HepG2 (cell line): ENCODE measurements at regions not wholly inside any gene's neighbourhood (a gene's known extent, or its start where the extent isn't known, plus 50 kb on each side); places are given as distances from the start of the nearest gene placed in this dataset.
A peak's percentile ranks its signal among the peaks of the same experiment; 100 is the strongest.

ENCODE experiments used
- ATAC-seq: fragments of 200-7000 bp; cut with Tn5 transposase; 3 replicates; pipeline ENCODE4 v1.9.1; 2020; ENCODE audit warnings: mild to moderate bottlenecking, moderate library complexity
- BruUV-seq: library from RNA; stranded (reverse); fragments of 400-500 nt; replicated peaks from 2 replicates; lab custom pipeline; 2021; lab: Mats Ljungman, UMichigan
- CTCF ChIA-PET: fragments of 300-600 bp; formaldehyde crosslinking; extraction: SDS; loops from one replicate; lab custom pipeline; 2021; ENCODE audit warnings: low total read pairs, inconsistent platforms, low intra/inter-chr PET ratio; lab: Yijun Ruan, JAX
- POLR2A ChIA-PET: fragments of 350-600 bp; sonication (Branson Sonifier 250); formaldehyde crosslinking; loops from one replicate; lab custom pipeline; 2020; ENCODE audit warnings: antibody characterized with exemption, inconsistent platforms; lab: Yijun Ruan, JAX
- DNase-seq: peaks from one replicate; pipeline ENCODE4 v3.0.0-alpha.2; 2015; ENCODE audit warnings: low spot score
- FAIRE-seq: peaks from 3 replicates; lab custom pipeline; 2011; peaks lifted over from hg19 to GRCh38; lab: Jason Lieb, UNC
- H2AFZ ChIP-seq: one replicate; pipeline ENCODE4 v1.6.1; 2011; ENCODE audit warnings: low read length, inconsistent platforms
- H3K27ac ChIP-seq: fragments of 300-600 bp; 3 replicates; pipeline ENCODE4 v1.8.0; 2011; ENCODE audit warnings: mixed run types, mild to moderate bottlenecking, mixed read lengths, low read length, inconsistent platforms; ENCODE audit not compliant: insufficient read depth; ENCODE audit errors: extremely low read length
- H3K27me3 ChIP-seq, 2 experiments: fragments of 200-600 bp in 1 of 2; 2 replicates in 1 of 2; 3 replicates in 1 of 2; pipeline versions ENCODE4 v1.6.0 to v1.8.0; 2011; ENCODE audit warnings: low read length in 2 of 2, mild to moderate bottlenecking in 2 of 2, moderate library complexity in 2 of 2, inconsistent platforms in 1 of 2; ENCODE audit not compliant: insufficient read depth in 2 of 2, control insufficient read depth in 1 of 2
- H3K36me3 ChIP-seq, 2 experiments: fragments of 200-600 bp in 1 of 2; replicated peaks in 1 of 2; 2 replicates in 1 of 2; 3 replicates in 1 of 2; pipeline versions ENCODE4 v1.5.1 to v1.8.0; 2011; ENCODE audit warnings: low read length in 2 of 2, inconsistent platforms in 1 of 2; ENCODE audit not compliant: insufficient read depth in 2 of 2, control insufficient read depth in 1 of 2
- H3K4me1 ChIP-seq: 2 replicates; pipeline ENCODE4 v1.5.1; 2012; ENCODE audit warnings: low read length, inconsistent platforms; ENCODE audit not compliant: insufficient read depth
- H3K4me2 ChIP-seq: 2 replicates; pipeline ENCODE4 v1.6.0; 2011; ENCODE audit warnings: low read depth, low read length, inconsistent platforms
- H3K4me3 ChIP-seq, 3 experiments: fragments of 200-600 bp in 1 of 3; sonication (generic), shearing (Covaris generic) in 1 of 3; replicated peaks in 1 of 3; 2 replicates each; pipeline ENCODE4 v1.5.1; 2011 to 2016; ENCODE audit warnings: low read length in 3 of 3, inconsistent platforms in 2 of 3, low read depth in 2 of 3, mild to moderate bottlenecking in 2 of 3, control low read depth in 1 of 3, mixed read lengths in 1 of 3; ENCODE audit not compliant: insufficient read depth in 1 of 3
- H3K79me2 ChIP-seq: one replicate; pipeline ENCODE4 v1.6.1; 2011; ENCODE audit warnings: low read length, inconsistent platforms; ENCODE audit not compliant: insufficient read depth
- H3K9ac ChIP-seq: 2 replicates; pipeline ENCODE4 v1.6.0; 2011; ENCODE audit warnings: mild to moderate bottlenecking, low read depth, low read length, inconsistent platforms; ENCODE audit not compliant: insufficient read depth
- H3K9me3 ChIP-seq: 2 replicates; pipeline ENCODE4 v1.5.1; 2012; ENCODE audit warnings: mild to moderate bottlenecking, low read length
- H4K20me1 ChIP-seq: 2 replicates; pipeline ENCODE4 v1.6.0; 2011; ENCODE audit warnings: inconsistent platforms, mild to moderate bottlenecking, low read length, moderate library complexity; ENCODE audit not compliant: insufficient read depth
- DNMT1 ChIP-seq: sonication (generic); formaldehyde crosslinking; IDR thresholded peaks from 2 replicates; pipeline ENCODE4 v1.5.1; 2020; ENCODE audit warnings: mild to moderate bottlenecking, missing genetic modification reagents
- FOXK1 ChIP-seq: sonication (generic); formaldehyde crosslinking; IDR thresholded peaks from 2 replicates; pipeline ENCODE4 v1.4.0; 2020; ENCODE audit warnings: low read depth, missing genetic modification reagents, borderline replicate concordance
- HNRNPLL ChIP-seq: fragments of 200-400 bp; formaldehyde crosslinking; IDR thresholded peaks from 2 replicates; pipeline ENCODE4 v1.6.1; 2017; ENCODE audit warnings: mild to moderate bottlenecking, low read depth, low read length; ENCODE audit not compliant: poor library complexity, severe bottlenecking
- NFYC ChIP-seq: IDR thresholded peaks from 2 replicates; pipeline ENCODE4 v1.6.1; 2016; ENCODE audit warnings: missing genetic modification reagents, missing compliant biosample characterization
- NR1H2 ChIP-seq: sonication (generic); formaldehyde crosslinking; IDR thresholded peaks from 2 replicates; pipeline ENCODE4 v1.8.1; 2022; ENCODE audit warnings: low read depth, missing genetic modification reagents, borderline replicate concordance
- NR2F1 ChIP-seq, 2 experiments: fragments of 450-650 bp in 1 of 2; formaldehyde crosslinking in 1 of 2; IDR thresholded peaks; 2 replicates each; pipeline versions ENCODE4 v1.5.0 to v1.6.1; 2016 to 2020; ENCODE audit warnings: mild to moderate bottlenecking in 1 of 2, missing compliant biosample characterization in 1 of 2, missing genetic modification reagents in 1 of 2, moderate library complexity in 1 of 2
- RAD51 ChIP-seq: fragments of 450-650 bp; IDR thresholded peaks from 2 replicates; pipeline ENCODE4 v1.6.1; 2016; ENCODE audit warnings: borderline replicate concordance
- SNRNP70 ChIP-seq: fragments of 200-400 bp; formaldehyde crosslinking; IDR thresholded peaks from 2 replicates; pipeline ENCODE4 v1.6.1; 2017; ENCODE audit warnings: mild to moderate bottlenecking, low read depth, low read length, moderate library complexity
- WGBS: methylation state at CpG from one replicate; pipeline ENCODE4 v1.1.6; 2017; ENCODE audit warnings: low lambda C conversion rate; 5-methylcytosine and 5-hydroxymethylcytosine counted together
- in situ Hi-C: cut with HindIII; loops from 2 replicates; pipeline ENCODE4 v1.10.0; 2017; ENCODE audit warnings: low pct_unique_long_range_greater_than_20kb; ENCODE audit not compliant: extremely low pct_ligation_motif_present
- intact Hi-C: fragments of 100-400 bp; cut with micrococcal nuclease; formaldehyde crosslinking; loops from one replicate; pipeline ENCODE4 v1.10.0; 2022; ENCODE audit not compliant: unreplicated experiment
- TF ChIP-seq, protein P1 (sequence below): IDR thresholded peaks from 2 replicates; pipeline ENCODE4 v1.6.1; 2018; ENCODE audit warnings: missing genetic modification reagents, mild to moderate bottlenecking, missing compliant biosample characterization
- TF ChIP-seq, protein P2 (sequence below), 2 experiments: sonication (generic) in 1 of 2; formaldehyde crosslinking in 1 of 2; IDR thresholded peaks; 2 replicates each; pipeline versions ENCODE4 v1.5.1 to v1.6.1; 2011 to 2020; ENCODE audit warnings: borderline replicate concordance in 1 of 2, low read depth in 1 of 2, low read length in 1 of 2, mild to moderate bottlenecking in 1 of 2, missing genetic modification reagents in 1 of 2, moderate library complexity in 1 of 2
- TF ChIP-seq, protein P3 (sequence below): sonication (generic); formaldehyde crosslinking; IDR thresholded peaks from 2 replicates; pipeline ENCODE4 v1.8.1; 2023; ENCODE audit warnings: mild to moderate bottlenecking, missing genetic modification reagents, borderline replicate concordance

DNA sequence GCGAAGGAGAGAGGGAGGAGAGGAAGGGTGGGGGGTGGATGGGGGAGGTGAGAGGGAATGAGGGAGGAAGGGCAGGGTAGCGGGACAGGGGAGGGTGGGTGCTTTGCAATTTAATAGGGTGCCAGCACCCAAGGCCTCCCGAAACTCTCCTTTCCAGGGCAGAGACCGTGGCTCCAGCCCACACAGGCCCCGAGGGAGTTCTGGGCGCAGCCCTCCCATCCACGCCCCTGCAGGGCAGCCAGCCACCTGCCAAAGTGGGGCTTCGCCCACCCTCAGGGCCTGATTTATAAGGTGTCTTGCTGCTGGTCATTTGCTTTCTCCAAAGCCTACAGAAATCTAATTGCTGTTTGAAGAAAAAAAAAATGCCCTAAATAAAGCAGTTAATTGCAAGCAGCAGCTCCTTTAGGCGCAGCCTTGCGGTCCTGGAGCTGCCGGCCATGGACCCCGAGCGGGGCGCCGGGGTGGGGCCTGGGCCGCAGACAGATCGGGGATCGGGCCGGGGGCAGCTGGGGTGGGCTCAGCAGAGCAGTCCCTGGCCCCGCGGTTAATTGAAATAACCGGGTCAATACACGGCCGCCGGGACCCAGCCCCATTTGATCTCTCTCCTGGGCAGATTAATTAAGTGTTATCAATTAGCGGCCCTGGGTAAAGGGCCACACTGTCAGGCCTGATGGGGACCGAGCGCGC, 106.0 kb upstream of the NKX1-1 start:
- no TSS peak for BruUV-seq
- ATAC-seq = no peak
- whole genome bisulfite sequencing = 91% methylated on average over 12 of the region's 29 CpGs
- Histone ChIP-seq H2AFZ (no peak overlapping the region), H4K20me1 (no peaks in the 10 kb centered on the region)
- TF ChIP-seq, protein P1, sequence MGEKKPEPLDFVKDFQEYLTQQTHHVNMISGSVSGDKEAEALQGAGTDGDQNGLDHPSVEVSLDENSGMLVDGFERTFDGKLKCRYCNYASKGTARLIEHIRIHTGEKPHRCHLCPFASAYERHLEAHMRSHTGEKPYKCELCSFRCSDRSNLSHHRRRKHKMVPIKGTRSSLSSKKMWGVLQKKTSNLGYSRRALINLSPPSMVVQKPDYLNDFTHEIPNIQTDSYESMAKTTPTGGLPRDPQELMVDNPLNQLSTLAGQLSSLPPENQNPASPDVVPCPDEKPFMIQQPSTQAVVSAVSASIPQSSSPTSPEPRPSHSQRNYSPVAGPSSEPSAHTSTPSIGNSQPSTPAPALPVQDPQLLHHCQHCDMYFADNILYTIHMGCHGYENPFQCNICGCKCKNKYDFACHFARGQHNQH (CRISPR knock-in tag) = no peak
- TF ChIP-seq, all 625 proteins: peak for 0
- no peak overlapping the region for H3K27ac ChIP-seq
- intact Hi-C loops = loop anchor here (5.0 kb wide), 1 partner anchor 155 kb away; no protein-coding TSS in a partner anchor
- H3K4me2 ChIP-seq = no peak overlapping the region
- H3K4me3 ChIP-seq = no peak overlapping the region
- FAIRE-seq (no peak), DNase-seq (no peak)
- no peak overlapping the region for H3K9ac ChIP-seq
- ChIA-PET POLR2A (no interaction called here), CTCF (interaction anchor here (1.8 kb wide), 1 partner anchor 156 kb away, joined by 10 read pairs; no protein-coding TSS in a partner anchor)
- H3K4me1 ChIP-seq = no peaks in the 10 kb centered on the region
- in situ Hi-C loops = loop anchor here (10.0 kb wide), 1 partner anchor 157 kb away; no protein-coding TSS in a partner anchor
- no peaks in the 10 kb centered on the region for H3K79me2 ChIP-seq
- H3K36me3 ChIP-seq = no peaks in the 10 kb centered on the region
- H3K27me3 ChIP-seq = peaks cover 6 to 30% of the 10 kb centered on the region in 2 experiments; a peak in 3 of 5 replicates
- peaks cover 3% of the 10 kb centered on the region; the same call in 1 of the 2 replicates for H3K9me3 ChIP-seq

DNA sequence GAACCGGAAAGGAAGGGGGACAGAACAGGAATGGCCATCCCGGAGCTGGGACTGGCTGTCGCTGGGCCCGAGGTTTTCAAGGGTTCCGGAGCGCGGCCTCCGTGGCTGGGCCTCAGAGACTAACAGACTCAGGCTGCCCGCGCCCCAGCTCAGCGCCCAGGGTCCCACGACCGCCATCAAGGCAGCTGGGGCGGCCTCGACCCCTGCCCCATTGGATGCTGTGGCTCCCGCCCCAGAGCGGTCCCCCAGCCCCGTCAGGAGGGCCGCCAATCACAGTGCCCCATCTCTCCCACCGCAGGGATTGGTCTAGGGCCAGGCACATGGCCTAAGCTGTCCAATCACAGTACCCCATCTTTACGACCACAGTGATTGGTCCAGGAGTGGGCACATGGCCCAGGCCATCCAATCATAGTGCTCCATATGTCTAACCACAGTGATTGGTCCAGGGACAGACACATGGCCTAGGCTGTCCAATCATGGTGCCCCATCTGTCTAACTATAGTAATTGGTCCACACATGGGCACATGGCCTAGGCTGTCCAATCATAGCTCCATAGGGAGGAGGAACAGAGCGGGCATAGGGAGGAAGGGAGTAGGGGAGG, 105.3 kb upstream of the NKX1-1 start:
- Histone ChIP-seq H3K9me3 (peaks cover 3% of the 10 kb centered on the region; the same call in 1 of the 2 replicates), H2AFZ (no peak overlapping the region), H3K9ac (no peak overlapping the region), H4K20me1 (no peaks in the 10 kb centered on the region), H3K27ac (no peak overlapping the region), H3K79me2 (no peaks in the 10 kb centered on the region), H3K36me3 (no peaks in the 10 kb centered on the region), H3K4me3 (no peak overlapping the region), H3K4me1 (no peaks in the 10 kb centered on the region), H3K4me2 (no peak overlapping the region), H3K27me3 (peaks cover 3 to 28% of the 10 kb centered on the region in 2 experiments; a peak in 4 of 5 replicates)
- 75% methylated on average over 3 of the region's 22 CpGs for WGBS
- FAIRE-seq = no peak
- ChIA-PET CTCF (no interaction called here), POLR2A (no interaction called here)
- peak; percentile 41 for ATAC-seq
- peak; percentile 35 for DNase-seq
- no TSS peak for BruUV-seq
- in situ Hi-C loops (loop anchor here (10.0 kb wide), 1 partner anchor 157 kb away; no protein-coding TSS in a partner anchor), intact Hi-C loops (loop anchor here (5.0 kb wide), 1 partner anchor 154 kb away; no protein-coding TSS in a partner anchor)
- TF ChIP-seq, protein P2, sequence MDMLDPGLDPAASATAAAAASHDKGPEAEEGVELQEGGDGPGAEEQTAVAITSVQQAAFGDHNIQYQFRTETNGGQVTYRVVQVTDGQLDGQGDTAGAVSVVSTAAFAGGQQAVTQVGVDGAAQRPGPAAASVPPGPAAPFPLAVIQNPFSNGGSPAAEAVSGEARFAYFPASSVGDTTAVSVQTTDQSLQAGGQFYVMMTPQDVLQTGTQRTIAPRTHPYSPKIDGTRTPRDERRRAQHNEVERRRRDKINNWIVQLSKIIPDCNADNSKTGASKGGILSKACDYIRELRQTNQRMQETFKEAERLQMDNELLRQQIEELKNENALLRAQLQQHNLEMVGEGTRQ (IDR thresholded peaks at IDR 0.05; ENCODE audit: low read depth, low read length) = peak; percentile 87
- TF ChIP-seq, protein P2 (CRISPR knock-in tag; IDR thresholded peaks at IDR 0.05; ENCODE audit: borderline replicate concordance) = peak; percentile 62; the same call in 1 of the 2 replicates
- TF ChIP-seq SNRNP70 = no peak
- no peak for TF ChIP-seq NR2F1 (CRISPR knock-in tag; IDR thresholded peaks at IDR 0.05)
- no peak for TF ChIP-seq DNMT1
- TF ChIP-seq NFYC (CRISPR knock-in tag) = peak; percentile 83
- TF ChIP-seq HNRNPLL = no peak
- peak; percentile 54; the same call in 1 of the 2 replicates for TF ChIP-seq RAD51
- no peak for TF ChIP-seq NR1H2 (CRISPR knock-in tag)
- TF ChIP-seq FOXK1 (CRISPR knock-in tag) = no peak
- TF ChIP-seq, protein P3, sequence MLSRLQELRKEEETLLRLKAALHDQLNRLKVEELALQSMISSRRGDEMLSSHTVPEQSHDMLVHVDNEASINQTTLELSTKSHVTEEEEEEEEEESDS (CRISPR knock-in tag) = no peak
